Activated CD8-positive, alpha-beta T cell treated with anti-CD3 and anti-CD28 coated beads for 36 hours (primary cell): ENCODE measurements at regions not wholly inside any gene's neighbourhood (a gene's known extent, or its start where the extent isn't known, plus 50 kb on each side); places are given as distances from the start of the nearest gene placed in this dataset.

ENCODE experiments used
- ATAC-seq: fragments of 200-7000 bp; cut with Tn5 transposase; one replicate; pipeline ENCODE4 v1.10.0; 2021; ENCODE audit warnings: mild to moderate bottlenecking, moderate library complexity
- CTCF ChIA-PET: fragments of 350-600 bp; sonication (Branson Sonifier 250); formaldehyde crosslinking; loops from one replicate; lab custom pipeline; 2021; ENCODE audit warnings: antibody characterized with exemption; lab: Charles Lee
- POLR2A ChIA-PET: fragments of 350-600 bp; sonication (Branson Sonifier 250); formaldehyde crosslinking; loops from one replicate; lab custom pipeline; 2021; ENCODE audit warnings: antibody characterized with exemption; lab: Charles Lee
- DNase-seq: peaks from one replicate; pipeline ENCODE4 v3.0.0-alpha.2; 2020
- H3K27ac Mint-ChIP-seq: one replicate; pipeline ENCODE4 v1.8.0; 2021; ENCODE audit warnings: mild to moderate bottlenecking, mixed read lengths
- H3K27me3 Mint-ChIP-seq: one replicate; pipeline ENCODE4 v1.8.0; 2021; ENCODE audit warnings: mixed read lengths
- H3K36me3 Mint-ChIP-seq: one replicate; pipeline ENCODE4 v1.8.0; 2021; ENCODE audit warnings: low read depth, mixed read lengths
- H3K4me1 Mint-ChIP-seq: one replicate; pipeline ENCODE4 v1.8.0; 2021; ENCODE audit warnings: low read depth, mixed read lengths
- H3K4me3 Mint-ChIP-seq: one replicate; pipeline ENCODE4 v1.8.0; 2021; ENCODE audit warnings: mild to moderate bottlenecking, moderate library complexity, mixed read lengths
- H3K9me3 Mint-ChIP-seq: one replicate; pipeline ENCODE4 v1.8.0; 2021; ENCODE audit warnings: mixed read lengths
- CTCF ChIP-seq: fragments of 200-600 bp; IDR thresholded peaks from one replicate; pipeline ENCODE4 v1.8.0; 2022; ENCODE audit warnings: antibody characterized with exemption, mild to moderate bottlenecking
- intact Hi-C: fragments of 100-400 bp; cut with micrococcal nuclease; formaldehyde crosslinking; loops from one replicate; pipeline ENCODE4 v1.10.0; 2022

GRCh38 chr1:42052072-42052699 is 101.0 kb upstream of the GUCA2B start:
- no peak for TF ChIP-seq CTCF
- Mint-ChIP-seq H3K4me1 (peaks cover 5% of the 10 kb centered on the region), H3K4me3 (no peak overlapping the region), H3K27me3 (peaks cover 48% of the 10 kb centered on the region), H3K36me3 (peaks cover 2% of the 10 kb centered on the region), H3K9me3 (peaks cover 7% of the 10 kb centered on the region), H3K27ac (no peak overlapping the region)
- intact Hi-C loops, result no loop called here
- ATAC-seq, result no peak
- CTCF ChIA-PET, result no interaction called here
- DNase-seq, result no peak
- POLR2A ChIA-PET, result no interaction called here

- peaks cover 24% of the 10 kb centered on the region for H3K27me3 Mint-ChIP-seq
- DNase-seq, result no peak
- ATAC-seq, result no peak
- intact Hi-C loops, result no loop called here
- POLR2A ChIA-PET, result no interaction called here
- H3K27ac Mint-ChIP-seq, result no peak overlapping the region
- no peaks in the 10 kb centered on the region for H3K9me3 Mint-ChIP-seq
- CTCF ChIA-PET, result no interaction called here
- TF ChIP-seq CTCF, result no peak
- H3K4me1 Mint-ChIP-seq, result peaks cover 1% of the 10 kb centered on the region
- no peaks in the 10 kb centered on the region for H3K36me3 Mint-ChIP-seq
- H3K4me3 Mint-ChIP-seq, result no peak overlapping the region
These were observed 105.7 kb upstream of the GUCA2B start for GRCh38 chr1:42047508-42047880.

DNA sequence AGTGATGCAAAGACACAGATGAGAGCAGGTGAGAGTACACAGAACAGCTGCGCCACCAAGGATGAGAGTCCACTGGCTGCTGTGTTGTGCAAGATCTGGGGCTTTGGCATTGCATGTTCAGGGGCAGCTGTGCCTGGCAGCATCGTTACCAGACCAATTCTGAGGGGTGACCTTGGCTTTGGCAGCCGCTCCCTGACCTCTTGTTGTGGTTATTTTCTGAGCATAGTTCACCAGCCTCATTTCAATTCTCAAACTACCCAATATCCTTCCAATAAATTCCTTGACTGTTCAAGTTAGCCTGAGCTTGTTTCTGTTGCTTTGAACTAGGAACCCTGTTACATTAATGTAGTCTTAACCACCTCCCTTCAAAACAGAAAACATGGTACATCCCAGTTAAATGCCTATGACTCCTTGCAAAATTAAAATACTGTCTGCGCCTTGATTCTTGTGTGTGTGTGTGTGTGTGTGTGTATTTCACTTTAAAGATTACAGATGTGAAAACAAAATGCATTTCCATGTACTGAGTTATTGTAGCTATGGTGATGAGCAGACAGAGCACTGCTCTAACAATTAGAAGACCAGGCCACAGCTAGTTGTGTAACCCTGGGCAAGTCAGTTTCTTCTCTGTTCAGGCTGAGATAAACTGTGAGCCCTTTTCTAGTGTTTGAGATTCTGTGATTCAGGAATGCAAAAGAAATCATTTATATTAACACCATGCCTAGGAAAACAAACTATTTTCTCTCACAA is 106.3 kb upstream of the GUCA2B start:
- no peaks in the 10 kb centered on the region for H3K9me3 Mint-ChIP-seq
- no peak for TF ChIP-seq CTCF
- H3K36me3 Mint-ChIP-seq, result no peaks in the 10 kb centered on the region
- DNase-seq, result no peak
- H3K27me3 Mint-ChIP-seq, result peaks cover 19% of the 10 kb centered on the region
- H3K27ac Mint-ChIP-seq, result no peak overlapping the region
- intact Hi-C loops, result no loop called here
- H3K4me3 Mint-ChIP-seq, result no peak overlapping the region
- ChIA-PET CTCF (interaction anchor here (1.4 kb wide), 1 partner anchor 12 kb away, joined by 5 read pairs; no protein-coding TSS in a partner anchor), POLR2A (no interaction called here)
- H3K4me1 Mint-ChIP-seq, result no peaks in the 10 kb centered on the region
- no peak for ATAC-seq

- no peak overlapping the region for H3K4me3 Mint-ChIP-seq
- H3K9me3 Mint-ChIP-seq, result no peaks in the 10 kb centered on the region
- H3K27me3 Mint-ChIP-seq, result peaks cover 5% of the 10 kb centered on the region
- no peak overlapping the region for H3K27ac Mint-ChIP-seq
- no peaks in the 10 kb centered on the region for H3K36me3 Mint-ChIP-seq
- ChIA-PET POLR2A (no interaction called here), CTCF (no interaction called here)
- intact Hi-C loops, result no loop called here
- no peak for ATAC-seq
- no peak for TF ChIP-seq CTCF
- no peak for DNase-seq
- no peaks in the 10 kb centered on the region for H3K4me1 Mint-ChIP-seq
These were observed 108.9 kb upstream of the GUCA2B start for GRCh38 chr1:42044346-42044745.

DNA sequence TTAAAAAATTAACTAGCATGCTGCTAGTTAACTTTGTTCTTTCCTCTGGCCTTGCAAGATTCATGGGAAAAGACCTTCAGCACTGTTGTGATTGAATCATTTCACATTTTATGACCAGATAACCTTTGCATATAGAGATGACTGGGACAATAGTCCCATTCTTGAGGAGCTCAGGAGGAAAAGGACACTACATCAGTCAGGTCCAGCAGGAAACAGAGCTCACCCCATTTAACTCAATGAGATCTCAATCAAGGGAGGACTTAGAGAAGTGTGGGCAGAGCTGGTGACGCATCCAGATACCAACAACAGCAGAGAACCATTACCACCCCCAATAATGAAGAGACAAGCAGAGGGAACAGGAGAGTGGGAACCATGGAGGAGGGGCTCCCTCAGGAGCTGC is 109.4 kb upstream of the GUCA2B start:
- intact Hi-C loops, result no loop called here
- Mint-ChIP-seq H3K4me3 (no peak overlapping the region), H3K27ac (no peak overlapping the region), H3K4me1 (no peaks in the 10 kb centered on the region), H3K9me3 (no peaks in the 10 kb centered on the region), H3K36me3 (no peaks in the 10 kb centered on the region), H3K27me3 (peaks cover under 1% of the 10 kb centered on the region)
- TF ChIP-seq CTCF, result no peak
- ChIA-PET POLR2A (no interaction called here), CTCF (no interaction called here)
- ATAC-seq (no peak), DNase-seq (no peak)
